ENCODE measurements at regions not wholly inside any gene's neighbourhood (a gene's known extent, or its start where the extent isn't known, plus 50 kb on each side); places are given as distances from the start of the nearest gene placed in this dataset.

DNA sequence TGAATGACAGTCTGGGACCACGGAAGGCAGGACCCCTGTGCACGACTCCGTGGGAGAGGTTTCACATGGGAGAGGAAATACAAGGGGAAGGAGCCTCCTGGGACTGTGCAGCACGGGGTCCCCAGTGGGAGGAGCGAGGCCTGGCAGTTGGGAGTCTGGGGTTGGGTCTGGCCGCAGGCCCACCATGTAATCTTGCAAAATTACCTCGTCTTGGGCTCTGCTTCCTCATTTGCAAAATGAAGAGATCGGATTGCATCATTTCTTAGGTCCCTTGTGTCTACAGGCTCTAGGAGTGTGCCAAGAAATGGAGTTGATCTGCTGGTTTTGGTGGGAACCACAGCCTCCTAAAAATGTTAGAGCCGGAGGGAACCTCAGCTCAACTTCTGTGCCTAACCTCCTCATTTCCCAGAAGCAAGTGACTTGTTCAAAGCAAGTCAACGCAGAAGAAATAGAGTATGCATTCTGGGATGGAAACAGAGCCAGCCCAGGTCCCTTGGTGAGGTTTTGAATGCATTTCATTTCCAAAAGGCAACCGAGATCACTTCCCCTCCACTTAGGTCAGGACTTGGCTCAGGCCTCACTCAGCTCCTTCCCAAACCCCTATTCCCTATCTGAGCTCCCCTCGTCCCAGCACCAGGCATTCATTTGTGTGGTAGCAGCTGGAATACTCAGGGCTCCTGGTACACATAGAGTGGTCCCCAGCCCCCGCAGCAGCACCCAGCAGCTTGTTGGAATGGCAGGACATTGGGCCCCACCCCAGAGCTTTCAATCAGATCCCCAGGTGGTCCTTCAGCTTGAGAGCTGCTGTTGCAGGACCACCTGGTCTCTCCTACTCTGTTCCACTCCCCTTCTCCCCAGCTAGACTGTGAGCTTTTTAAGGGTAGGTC, 267.7 kb downstream of the XXYLT1 start:
- H3K27me3 ChIP-seq (ENCODE audit: control insufficient read depth, insufficient read depth, low read length), result no peaks in the 10 kb centered on the region
- intact Hi-C loops (cut with micrococcal nuclease; ENCODE audit: unreplicated experiment) (loop anchor here (5.0 kb wide), 1 partner anchor 104 kb away; no protein-coding TSS in a partner anchor), in situ Hi-C loops (cut with HindIII; ENCODE audit: low pct_unique_long_range_greater_than_20kb, low sequenced_read_pairs) (no loop called here)
- TF ChIP-seq TCF7L2 (IDR thresholded peaks at IDR 0.05; ENCODE audit: low read depth, low read length), result no peak
- TF ChIP-seq SIN3A (IDR thresholded peaks at IDR 0.05; ENCODE audit: borderline replicate concordance, insufficient read depth, low read depth, low read length), result no peak
- no peak for TF ChIP-seq POLR2AphosphoS5 (IDR thresholded peaks at IDR 0.05; ENCODE audit: low read depth, low read length)
- TF ChIP-seq, protein P1, sequence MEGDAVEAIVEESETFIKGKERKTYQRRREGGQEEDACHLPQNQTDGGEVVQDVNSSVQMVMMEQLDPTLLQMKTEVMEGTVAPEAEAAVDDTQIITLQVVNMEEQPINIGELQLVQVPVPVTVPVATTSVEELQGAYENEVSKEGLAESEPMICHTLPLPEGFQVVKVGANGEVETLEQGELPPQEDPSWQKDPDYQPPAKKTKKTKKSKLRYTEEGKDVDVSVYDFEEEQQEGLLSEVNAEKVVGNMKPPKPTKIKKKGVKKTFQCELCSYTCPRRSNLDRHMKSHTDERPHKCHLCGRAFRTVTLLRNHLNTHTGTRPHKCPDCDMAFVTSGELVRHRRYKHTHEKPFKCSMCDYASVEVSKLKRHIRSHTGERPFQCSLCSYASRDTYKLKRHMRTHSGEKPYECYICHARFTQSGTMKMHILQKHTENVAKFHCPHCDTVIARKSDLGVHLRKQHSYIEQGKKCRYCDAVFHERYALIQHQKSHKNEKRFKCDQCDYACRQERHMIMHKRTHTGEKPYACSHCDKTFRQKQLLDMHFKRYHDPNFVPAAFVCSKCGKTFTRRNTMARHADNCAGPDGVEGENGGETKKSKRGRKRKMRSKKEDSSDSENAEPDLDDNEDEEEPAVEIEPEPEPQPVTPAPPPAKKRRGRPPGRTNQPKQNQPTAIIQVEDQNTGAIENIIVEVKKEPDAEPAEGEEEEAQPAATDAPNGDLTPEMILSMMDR (IDR thresholded peaks at IDR 0.05), result no peak
- H3K36me3 ChIP-seq (ENCODE audit: control insufficient read depth, insufficient read depth, low read length), result no peaks in the 10 kb centered on the region
- POLR2A ChIA-PET, result no interaction called here
- ATAC-seq, result no peak
- DNase-seq (ENCODE audit: low read depth, low spot score), result no peak
- peak overlapping the region; percentile 81 for H3K27ac ChIP-seq (ENCODE audit: low read length)
- no TSS peak for BruUV-seq (replicated peaks)
- CTCF ChIA-PET, result interaction anchor here (0.7 to 1.0 kb wide), 2 partner anchors 28 to 101 kb away, joined by 3 to 5 read pairs; no protein-coding TSS in a partner anchor
- no peak overlapping the region for H3K4me3 ChIP-seq (ENCODE audit: low read depth in 2 of 2, low read length in 2 of 2)
- no peaks in the 10 kb centered on the region for H3K9me3 ChIP-seq (ENCODE audit: control insufficient read depth, insufficient read depth, low read depth, low read length)
- peaks cover 14% of the 10 kb centered on the region for H3K4me1 ChIP-seq (ENCODE audit: control insufficient read depth, insufficient read depth, low read length)

DNA sequence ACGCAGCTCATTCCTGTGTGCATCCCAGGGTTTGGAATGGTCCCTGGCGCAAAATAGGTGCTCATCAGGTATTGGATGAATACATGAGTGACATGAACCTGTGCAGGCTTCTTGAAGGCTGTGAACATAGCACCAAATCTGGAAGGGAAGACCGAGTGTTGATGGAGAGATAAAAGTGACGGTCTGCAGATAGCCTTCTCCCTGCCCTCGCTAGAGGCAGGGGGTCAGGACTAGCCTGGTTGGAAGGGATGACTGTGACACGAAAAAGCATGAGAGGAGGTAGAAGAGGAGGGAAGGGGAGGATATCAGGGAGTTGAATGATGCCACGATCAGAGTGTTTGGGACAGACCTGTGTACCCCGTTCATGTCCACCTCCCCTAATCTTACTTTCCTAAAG, 267.1 kb downstream of the XXYLT1 start:
- Histone ChIP-seq H3K36me3 (ENCODE audit: control insufficient read depth, insufficient read depth, low read length) (no peaks in the 10 kb centered on the region), H3K27me3 (ENCODE audit: control insufficient read depth, insufficient read depth, low read length) (no peaks in the 10 kb centered on the region), H3K9me3 (ENCODE audit: control insufficient read depth, insufficient read depth, low read depth, low read length) (no peaks in the 10 kb centered on the region), H3K4me1 (ENCODE audit: control insufficient read depth, insufficient read depth, low read length) (peaks cover 14% of the 10 kb centered on the region), H3K4me3 (ENCODE audit: low read depth in 2 of 2, low read length in 2 of 2) (no peak overlapping the region), H3K27ac (ENCODE audit: low read length) (peak overlapping the region; percentile 81; the same call in 1 of the 2 replicates)
- no peak for DNase-seq (ENCODE audit: low read depth, low spot score)
- in situ Hi-C loops (cut with HindIII; ENCODE audit: low pct_unique_long_range_greater_than_20kb, low sequenced_read_pairs), result no loop called here
- ChIA-PET CTCF (interaction anchor here (1.0 kb wide), 1 partner anchor 27 kb away, joined by 3 read pairs; no protein-coding TSS in a partner anchor), POLR2A (no interaction called here)
- ATAC-seq, result no peak
- intact Hi-C loops (cut with micrococcal nuclease; ENCODE audit: unreplicated experiment), result loop anchor here (5.0 kb wide), 1 partner anchor 103 kb away; no protein-coding TSS in a partner anchor
- BruUV-seq (replicated peaks), result no TSS peak
- TF ChIP-seq, protein P2, sequence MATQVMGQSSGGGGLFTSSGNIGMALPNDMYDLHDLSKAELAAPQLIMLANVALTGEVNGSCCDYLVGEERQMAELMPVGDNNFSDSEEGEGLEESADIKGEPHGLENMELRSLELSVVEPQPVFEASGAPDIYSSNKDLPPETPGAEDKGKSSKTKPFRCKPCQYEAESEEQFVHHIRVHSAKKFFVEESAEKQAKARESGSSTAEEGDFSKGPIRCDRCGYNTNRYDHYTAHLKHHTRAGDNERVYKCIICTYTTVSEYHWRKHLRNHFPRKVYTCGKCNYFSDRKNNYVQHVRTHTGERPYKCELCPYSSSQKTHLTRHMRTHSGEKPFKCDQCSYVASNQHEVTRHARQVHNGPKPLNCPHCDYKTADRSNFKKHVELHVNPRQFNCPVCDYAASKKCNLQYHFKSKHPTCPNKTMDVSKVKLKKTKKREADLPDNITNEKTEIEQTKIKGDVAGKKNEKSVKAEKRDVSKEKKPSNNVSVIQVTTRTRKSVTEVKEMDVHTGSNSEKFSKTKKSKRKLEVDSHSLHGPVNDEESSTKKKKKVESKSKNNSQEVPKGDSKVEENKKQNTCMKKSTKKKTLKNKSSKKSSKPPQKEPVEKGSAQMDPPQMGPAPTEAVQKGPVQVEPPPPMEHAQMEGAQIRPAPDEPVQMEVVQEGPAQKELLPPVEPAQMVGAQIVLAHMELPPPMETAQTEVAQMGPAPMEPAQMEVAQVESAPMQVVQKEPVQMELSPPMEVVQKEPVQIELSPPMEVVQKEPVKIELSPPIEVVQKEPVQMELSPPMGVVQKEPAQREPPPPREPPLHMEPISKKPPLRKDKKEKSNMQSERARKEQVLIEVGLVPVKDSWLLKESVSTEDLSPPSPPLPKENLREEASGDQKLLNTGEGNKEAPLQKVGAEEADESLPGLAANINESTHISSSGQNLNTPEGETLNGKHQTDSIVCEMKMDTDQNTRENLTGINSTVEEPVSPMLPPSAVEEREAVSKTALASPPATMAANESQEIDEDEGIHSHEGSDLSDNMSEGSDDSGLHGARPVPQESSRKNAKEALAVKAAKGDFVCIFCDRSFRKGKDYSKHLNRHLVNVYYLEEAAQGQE (IDR thresholded peaks at IDR 0.05; ENCODE audit: insufficient read depth in 1 of 2, low read depth in 2 of 2, low read length in 1 of 2), result no peak
- TF ChIP-seq POLR2AphosphoS5 (IDR thresholded peaks at IDR 0.05; ENCODE audit: low read depth, low read length) (no peak), SIN3A (IDR thresholded peaks at IDR 0.05; ENCODE audit: borderline replicate concordance, insufficient read depth, low read depth, low read length) (no peak), TCF7L2 (IDR thresholded peaks at IDR 0.05; ENCODE audit: low read depth, low read length) (no peak)
- TF ChIP-seq, protein P1 (IDR thresholded peaks at IDR 0.05), result no peak

Data from Panc1 (cell line).